HEK293T (cell line): ENCODE measurements at regions not wholly inside any gene's neighbourhood (a gene's known extent, or its start where the extent isn't known, plus 50 kb on each side); places are given as distances from the start of the nearest gene placed in this dataset.

Experiments used
- CTCF ChIA-PET: fragments of 350-600 bp; formaldehyde crosslinking; extraction: SDS; loops from one replicate; lab custom pipeline; 2021; ENCODE audit warnings: antibody characterized with exemption, inconsistent platforms; lab: Yijun Ruan, JAX
- POLR2A ChIA-PET: fragments of 350-600 bp; formaldehyde crosslinking; extraction: SDS; loops from one replicate; lab custom pipeline; 2020; ENCODE audit warnings: antibody characterized with exemption, inconsistent platforms; lab: Yijun Ruan, JAX
- DNase-seq: peaks from one replicate; pipeline ENCODE4 v3.0.0; 2012; ENCODE audit warnings: mixed read lengths; ENCODE audit errors: extremely low spot score
- ARNT ChIP-seq: fragments of 450-650 bp; IDR thresholded peaks from 2 replicates; pipeline ENCODE4 v1.6.1; 2017; ENCODE audit warnings: mild to moderate bottlenecking
- BHLHE40 ChIP-seq: fragments of 450-650 bp; IDR thresholded peaks from 2 replicates; pipeline ENCODE4 v1.6.1; 2016; ENCODE audit warnings: mild to moderate bottlenecking, moderate library complexity, borderline replicate concordance
- CTBP1 ChIP-seq: fragments of 450-650 bp; IDR thresholded peaks from 2 replicates; pipeline ENCODE4 v1.6.1; 2016; ENCODE audit warnings: borderline replicate concordance
- ELF4 ChIP-seq: fragments of 450-650 bp; IDR thresholded peaks from 2 replicates; pipeline ENCODE4 v1.6.1; 2017; ENCODE audit warnings: antibody characterized with exemption
- FOXA1 ChIP-seq: fragments of 450-650 bp; IDR thresholded peaks from 2 replicates; pipeline ENCODE4 v1.6.1; 2016; ENCODE audit warnings: mild to moderate bottlenecking
- FOXK2 ChIP-seq: fragments of 450-650 bp; IDR thresholded peaks from 2 replicates; pipeline ENCODE4 v1.6.1; 2016; ENCODE audit warnings: mild to moderate bottlenecking
- FOXM1 ChIP-seq: fragments of 450-650 bp; IDR thresholded peaks from 2 replicates; pipeline ENCODE4 v1.6.1; 2017; ENCODE audit warnings: mild to moderate bottlenecking, borderline replicate concordance
- HDGF ChIP-seq: fragments of 450-650 bp; IDR thresholded peaks from 2 replicates; pipeline ENCODE4 v1.6.1; 2017; ENCODE audit warnings: antibody characterized with exemption, borderline replicate concordance
- L3MBTL2 ChIP-seq: fragments of 450-650 bp; conservative IDR thresholded peaks from 2 replicates; pipeline ENCODE4 v1.6.1; 2016; ENCODE audit warnings: mild to moderate bottlenecking
- LEF1 ChIP-seq: fragments of 450-650 bp; IDR thresholded peaks from 2 replicates; pipeline ENCODE4 v1.6.1; 2017; ENCODE audit warnings: mild to moderate bottlenecking, borderline replicate concordance
- NFRKB ChIP-seq: fragments of 450-650 bp; IDR thresholded peaks from 2 replicates; pipeline ENCODE4 v1.6.1; 2016; ENCODE audit warnings: mild to moderate bottlenecking, moderate library complexity
- PKNOX1 ChIP-seq: fragments of 450-650 bp; IDR thresholded peaks from 2 replicates; pipeline ENCODE4 v1.6.1; 2016
- SP1 ChIP-seq: fragments of 450-650 bp; IDR thresholded peaks from 2 replicates; pipeline ENCODE4 v1.6.1; 2017
- SUZ12 ChIP-seq: fragments of 450-650 bp; IDR thresholded peaks from 2 replicates; pipeline ENCODE4 v1.6.1; 2016; ENCODE audit warnings: mild to moderate bottlenecking
- TARDBP ChIP-seq: fragments of 450-650 bp; IDR thresholded peaks from 2 replicates; pipeline ENCODE4 v1.6.1; 2016
- ZNF384 ChIP-seq: fragments of 450-650 bp; IDR thresholded peaks from 2 replicates; pipeline ENCODE4 v1.6.1; 2016

DNA sequence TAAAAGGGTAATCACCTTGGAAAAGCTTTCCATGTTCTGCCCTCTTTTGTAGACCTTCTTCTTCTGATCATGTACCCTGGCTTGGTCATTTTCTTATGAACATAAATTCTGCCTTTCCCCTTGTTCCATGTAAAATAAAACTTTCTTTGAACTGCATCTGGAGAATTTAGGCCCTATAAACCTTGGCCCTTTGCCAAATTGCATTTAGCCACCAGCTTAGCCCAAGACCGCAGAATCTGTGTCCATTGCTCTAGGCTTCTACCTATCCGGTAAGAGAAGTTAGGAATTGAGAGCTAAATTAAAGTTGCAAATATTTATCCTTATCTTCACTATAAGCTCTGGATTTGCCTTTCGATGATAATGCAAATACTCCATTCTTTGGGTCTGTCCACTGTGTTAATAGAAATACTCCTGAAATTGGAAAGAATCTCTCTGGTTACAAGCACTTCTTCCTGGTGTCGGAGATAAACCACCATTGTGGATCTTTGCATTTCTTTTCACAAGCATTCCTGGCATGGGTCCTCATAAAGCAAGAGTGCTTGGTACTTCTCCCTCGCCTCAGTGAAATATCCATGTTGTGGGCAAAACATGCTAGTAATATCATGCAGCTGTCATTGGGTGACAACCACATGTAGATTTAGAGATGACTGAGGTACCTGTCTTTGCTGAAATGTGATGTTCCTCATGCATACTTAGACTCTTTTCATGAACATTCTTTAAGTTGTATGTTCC lies 698.0 kb upstream of the WWC1 start:
- TF ChIP-seq CTBP1 (no peak), ELF4 (no peak), SP1 (no peak), ARNT (no peak)
- DNase-seq = no peak
- CTCF ChIA-PET = no interaction called here
- POLR2A ChIA-PET = no interaction called here

DNA sequence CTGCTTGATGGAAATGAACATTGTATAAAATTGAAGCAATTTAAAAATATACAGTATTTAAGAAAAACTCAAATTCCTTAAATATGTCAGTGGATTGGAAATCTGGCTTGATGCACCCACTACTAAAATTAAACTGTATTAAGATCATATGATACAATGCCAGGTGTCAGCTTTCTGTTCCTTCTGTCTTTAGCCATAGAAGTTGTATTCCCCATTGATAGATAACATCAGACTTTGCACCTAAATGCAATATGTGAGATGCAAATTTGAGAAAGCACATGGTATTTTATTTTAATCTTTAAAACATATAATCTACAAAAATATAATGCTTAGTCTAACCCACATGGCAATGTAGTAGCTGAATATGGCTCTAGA lies 697.4 kb upstream of the WWC1 start:
- TF ChIP-seq NFRKB = no peak
- TF ChIP-seq ELF4 = no peak
- TF ChIP-seq FOXK2 = no peak
- TF ChIP-seq HDGF = no peak
- no peak for TF ChIP-seq CTBP1
- no peak for TF ChIP-seq LEF1
- TF ChIP-seq BHLHE40 = no peak
- no peak for TF ChIP-seq FOXM1
- no peak for TF ChIP-seq ZNF384
- no peak for TF ChIP-seq L3MBTL2
- no peak for TF ChIP-seq ARNT
- TF ChIP-seq FOXA1 = no peak
- no peak for TF ChIP-seq PKNOX1
- TF ChIP-seq TARDBP = no peak
- TF ChIP-seq SUZ12 = no peak
- TF ChIP-seq SP1 = no peak
- DNase-seq = no peak
- ChIA-PET POLR2A (no interaction called here), CTCF (no interaction called here)

DNA sequence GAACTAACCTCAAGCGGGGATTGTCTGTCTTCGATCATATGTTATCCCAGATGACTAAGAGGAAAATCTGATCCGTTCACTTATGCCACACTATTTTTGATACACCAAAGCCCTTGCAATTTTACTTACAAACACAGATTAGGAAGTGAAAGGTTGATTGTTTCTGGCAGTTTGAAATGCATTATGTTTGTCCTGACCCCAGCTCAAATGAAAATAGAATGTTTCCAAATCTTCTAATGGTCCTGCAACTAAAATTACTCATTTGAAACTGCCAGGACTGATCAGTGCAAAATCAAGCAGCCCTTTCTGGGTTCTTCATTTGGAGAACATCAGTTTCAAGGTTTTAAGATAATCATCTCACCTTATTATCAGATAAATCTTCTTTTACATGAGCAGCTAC lies 696.7 kb upstream of the WWC1 start:
- CTCF ChIA-PET = no interaction called here
- POLR2A ChIA-PET = no interaction called here
- DNase-seq = no peak
- TF ChIP-seq FOXK2 (no peak), FOXA1 (no peak), PKNOX1 (no peak), NFRKB (no peak), ARNT (no peak), SP1 (no peak), ELF4 (no peak), L3MBTL2 (no peak), CTBP1 (no peak), LEF1 (no peak), ZNF384 (no peak)

- ChIA-PET POLR2A (no interaction called here), CTCF (no interaction called here)
- TF ChIP-seq ZNF384 = no peak
- TF ChIP-seq ARNT = no peak
- no peak for TF ChIP-seq TARDBP
- no peak for TF ChIP-seq CTBP1
- TF ChIP-seq SP1 = no peak
- TF ChIP-seq HDGF = no peak
- no peak for TF ChIP-seq BHLHE40
- DNase-seq = no peak
Measured at GRCh38 chr5:167595196-167595595, 696.2 kb upstream of the WWC1 start.

DNA sequence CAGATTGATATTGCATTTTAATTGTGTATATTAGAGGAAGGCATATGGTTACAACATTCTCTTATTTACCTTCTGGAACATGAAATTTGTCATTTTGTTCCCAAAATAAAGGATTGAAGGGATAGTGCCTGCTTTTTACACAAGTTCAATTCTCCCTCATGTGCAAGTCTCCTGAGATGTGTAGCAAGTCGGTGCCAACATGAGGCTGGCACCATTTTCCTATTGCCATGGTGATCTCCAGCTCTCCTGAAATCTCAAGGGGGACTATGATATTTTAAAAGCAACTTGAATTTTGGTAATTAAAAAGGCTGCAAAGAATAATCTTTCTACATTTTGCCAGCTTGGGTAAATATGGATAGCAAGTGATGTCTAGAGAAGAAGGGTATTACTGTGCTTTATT lies 693.3 kb upstream of the WWC1 start:
- no peak for DNase-seq
- ChIA-PET POLR2A (no interaction called here), CTCF (no interaction called here)
- no peak for TF ChIP-seq CTBP1
- no peak for TF ChIP-seq FOXM1
- TF ChIP-seq BHLHE40 = no peak
- no peak for TF ChIP-seq ZNF384
- TF ChIP-seq PKNOX1 = no peak
- TF ChIP-seq HDGF = no peak
- TF ChIP-seq SP1 = no peak
- no peak for TF ChIP-seq SUZ12
- no peak for TF ChIP-seq FOXK2

DNA sequence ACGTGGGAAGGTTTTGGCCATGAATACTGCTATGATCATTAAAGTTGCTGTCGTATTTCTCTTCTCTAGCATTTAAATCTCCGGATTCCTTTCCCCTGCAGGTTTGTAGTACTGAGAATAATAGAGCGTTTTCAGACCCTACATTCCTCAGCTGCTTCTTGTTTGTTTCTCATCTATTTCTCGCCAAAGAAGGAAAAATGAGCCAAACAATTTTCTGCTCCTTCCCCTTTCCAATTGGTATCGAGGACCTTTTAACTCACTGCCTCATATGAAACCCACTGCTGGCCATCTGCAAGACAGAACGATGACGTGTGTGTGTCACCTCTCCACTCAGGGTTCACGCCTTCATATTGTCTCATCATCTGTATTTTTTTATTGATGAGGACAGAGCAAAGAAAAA lies 689.4 kb upstream of the WWC1 start:
- DNase-seq = no peak
- POLR2A ChIA-PET = no interaction called here
- CTCF ChIA-PET = interaction anchor here (0.6 kb wide), 1 partner anchor 28 kb away, joined by 7 read pairs; no protein-coding TSS in a partner anchor
- TF ChIP-seq SP1 (no peak), NFRKB (no peak)

GRCh38 chr5:167603135-167603534 lies 688.3 kb upstream of the WWC1 start:
- no peak for DNase-seq
- TF ChIP-seq FOXK2 (no peak), HDGF (no peak), L3MBTL2 (no peak), PKNOX1 (no peak), LEF1 (no peak), SP1 (no peak), ZNF384 (no peak), FOXA1 (no peak), BHLHE40 (no peak), CTBP1 (no peak), SUZ12 (no peak), FOXM1 (no peak), TARDBP (no peak), NFRKB (no peak), ELF4 (no peak), ARNT (no peak)
- ChIA-PET POLR2A (no interaction called here), CTCF (no interaction called here)
